GM19324 (cell line): ENCODE measurements at regions not wholly inside any gene's neighbourhood (a gene's known extent, or its start where the extent isn't known, plus 50 kb on each side); places are given as distances from the start of the nearest gene placed in this dataset.
"Not testable (repeated sequence)": the region's sequence is repeated elsewhere in the genome, so short reads cannot be mapped to it uniquely, and the experiment has no call there.

Experiments
- ATAC-seq: cut with Tn5 transposase; IDR thresholded peaks from one replicate; pipeline ENCODE4 v1.9.1; 2021; ENCODE audit warnings: mild to moderate bottlenecking, moderate library complexity; ENCODE audit not compliant: unreplicated experiment, low FRiP score

DNA sequence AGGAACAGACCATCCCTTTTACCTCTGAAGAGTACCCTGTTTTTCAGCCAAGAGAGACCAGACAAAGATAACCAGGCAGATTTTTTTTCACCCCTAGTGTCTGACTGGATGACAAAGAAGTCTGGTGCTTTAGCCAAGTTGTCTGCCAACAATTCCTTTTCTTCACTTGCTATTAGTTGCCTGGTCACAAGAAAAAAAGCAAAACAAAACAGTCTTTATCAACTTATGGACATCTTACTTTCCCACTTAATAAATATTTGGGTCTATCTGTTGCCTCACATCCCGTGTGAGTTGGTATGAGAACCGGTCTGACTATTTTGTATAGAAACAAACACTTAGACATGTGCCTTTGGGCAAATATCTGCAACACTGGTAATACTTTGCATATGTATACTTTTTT is 662.9 kb downstream of the PLPP3 start:
- no peak for ATAC-seq

DNA sequence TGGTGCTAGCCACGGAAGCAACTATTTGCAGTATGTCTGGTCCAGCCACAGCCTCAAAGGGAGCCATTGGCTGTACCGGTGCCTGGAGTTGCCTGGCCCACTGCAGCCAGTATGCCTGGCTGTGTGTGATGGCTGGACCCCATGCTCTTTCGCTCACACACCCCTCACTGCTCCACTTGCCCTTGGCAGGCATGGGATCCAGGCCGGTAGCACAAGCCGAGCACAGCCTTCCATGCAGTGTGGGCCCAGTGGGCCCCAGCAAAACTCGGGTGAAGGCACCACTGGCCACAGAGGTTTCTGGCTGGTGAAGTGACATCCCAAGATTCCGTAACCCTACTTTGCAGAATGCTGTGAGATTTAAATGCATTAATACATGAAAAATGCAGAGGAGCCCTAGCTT is 665.8 kb downstream of the PLPP3 start:
- ATAC-seq = no peak

DNA sequence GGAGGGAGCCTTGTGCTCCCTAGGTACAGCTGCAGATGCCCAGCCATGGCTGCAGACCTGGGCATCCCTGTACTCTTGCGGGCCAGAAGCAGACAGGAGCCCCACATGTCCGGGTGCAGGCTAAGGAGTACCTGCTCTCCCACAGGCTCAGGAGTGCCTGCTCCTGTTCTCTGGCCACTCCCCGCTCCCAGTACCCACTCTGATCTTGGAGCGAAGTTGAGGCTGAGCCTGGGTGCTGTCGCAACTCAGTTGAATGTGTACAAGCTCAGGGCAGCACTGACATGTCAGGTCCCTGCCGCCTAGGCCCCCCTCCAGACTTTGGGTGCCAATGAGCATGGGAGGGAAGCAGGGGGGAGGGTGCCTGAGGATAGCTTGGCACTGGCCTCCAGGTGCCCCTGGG is 666.9 kb downstream of the PLPP3 start:
- no peak for ATAC-seq

DNA sequence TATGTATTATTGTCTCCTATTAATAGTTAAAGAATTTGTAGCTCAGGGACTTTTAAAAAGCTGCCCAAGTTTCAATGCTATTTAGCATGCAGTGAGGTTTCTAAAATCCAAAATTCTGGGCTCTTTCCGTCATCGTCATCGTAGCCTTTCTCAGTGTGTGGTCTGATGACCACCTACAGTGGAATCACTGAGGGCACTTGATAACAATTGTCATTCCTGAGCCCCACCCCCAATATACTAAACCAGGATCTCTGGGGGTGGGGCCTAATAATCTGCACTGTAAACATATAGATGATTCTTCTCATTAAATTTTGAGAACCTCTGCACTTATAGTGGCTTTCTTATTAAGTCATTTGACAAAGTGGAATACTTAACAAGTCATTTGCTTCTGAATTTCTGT is 674.8 kb downstream of the PLPP3 start:
- no peak for ATAC-seq

DNA sequence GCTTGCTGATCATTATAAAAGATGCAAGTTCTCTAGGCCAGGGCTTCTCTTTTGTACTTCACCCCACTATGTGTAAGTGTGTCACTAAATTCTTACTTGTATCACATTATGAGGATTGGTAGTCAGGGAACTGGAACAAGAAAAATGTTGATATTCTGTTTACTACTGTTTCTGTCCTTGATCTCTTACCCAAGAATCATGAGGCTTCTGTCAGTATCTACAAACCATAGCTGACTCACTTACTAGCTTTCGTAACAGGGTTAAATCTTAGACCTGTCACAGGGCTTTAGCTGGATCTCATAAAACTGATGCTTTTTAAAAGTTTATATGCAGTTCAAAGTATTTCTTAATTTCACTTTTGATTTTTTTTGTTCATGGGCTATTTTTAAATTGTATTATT is 681.2 kb downstream of the PLPP3 start:
- ATAC-seq = no peak

DNA sequence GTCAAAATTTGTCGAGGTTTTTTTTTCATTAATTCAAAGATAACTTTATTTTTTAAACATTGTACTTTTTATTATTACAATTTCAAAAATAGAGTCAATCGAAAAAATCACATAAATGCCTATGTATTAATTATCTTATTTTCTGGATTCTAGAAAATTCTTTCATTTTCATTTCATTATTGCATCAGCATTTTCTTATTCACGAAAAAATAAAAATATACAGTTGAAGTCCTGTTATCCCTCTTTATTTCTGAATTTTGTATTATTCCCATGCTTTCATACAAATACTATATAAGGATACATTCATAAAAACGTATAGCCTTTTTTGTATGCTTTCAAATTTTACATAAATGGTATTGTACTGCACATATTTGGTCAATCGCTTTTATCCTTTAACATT is 681.0 kb upstream of the USP24 start:
- no peak for ATAC-seq

DNA sequence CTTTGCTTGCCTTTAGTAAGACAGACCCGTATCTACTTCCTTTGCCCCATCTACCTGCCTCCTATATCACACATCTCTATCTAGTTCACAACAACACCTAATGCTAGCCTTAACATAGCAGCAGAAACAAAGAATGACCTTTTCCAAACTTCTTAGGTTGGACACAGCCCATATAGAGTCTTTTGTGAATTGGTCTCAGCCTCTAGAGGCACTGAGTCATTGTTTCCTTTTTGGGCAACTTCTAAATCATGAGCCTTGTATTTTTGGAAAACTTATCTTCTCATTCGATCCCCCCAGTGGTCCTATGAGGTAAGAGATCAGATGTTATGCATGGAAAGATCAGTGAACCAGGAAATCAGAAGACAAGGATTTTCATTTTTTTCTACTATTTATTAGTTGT is 679.4 kb upstream of the USP24 start:
- no peak for ATAC-seq

DNA sequence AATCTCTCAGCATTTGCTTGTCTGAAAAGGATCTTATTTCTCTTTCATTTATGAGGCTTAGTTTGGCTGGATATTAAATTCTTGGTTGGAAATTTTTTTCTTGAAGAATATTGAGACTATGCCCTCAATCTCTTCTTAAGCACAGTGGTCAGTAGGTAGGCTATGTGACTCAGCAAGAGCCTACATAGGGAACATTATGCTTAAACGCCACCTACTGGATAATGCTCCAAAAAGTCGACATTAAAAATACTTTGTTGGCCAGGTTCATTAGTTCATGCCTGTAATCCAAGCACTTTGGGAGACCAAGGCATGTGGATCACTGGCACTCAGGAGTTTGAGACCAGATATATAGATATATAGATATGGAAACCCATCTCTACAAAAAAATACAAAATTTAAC is 678.0 kb upstream of the USP24 start:
- ATAC-seq = no peak

DNA sequence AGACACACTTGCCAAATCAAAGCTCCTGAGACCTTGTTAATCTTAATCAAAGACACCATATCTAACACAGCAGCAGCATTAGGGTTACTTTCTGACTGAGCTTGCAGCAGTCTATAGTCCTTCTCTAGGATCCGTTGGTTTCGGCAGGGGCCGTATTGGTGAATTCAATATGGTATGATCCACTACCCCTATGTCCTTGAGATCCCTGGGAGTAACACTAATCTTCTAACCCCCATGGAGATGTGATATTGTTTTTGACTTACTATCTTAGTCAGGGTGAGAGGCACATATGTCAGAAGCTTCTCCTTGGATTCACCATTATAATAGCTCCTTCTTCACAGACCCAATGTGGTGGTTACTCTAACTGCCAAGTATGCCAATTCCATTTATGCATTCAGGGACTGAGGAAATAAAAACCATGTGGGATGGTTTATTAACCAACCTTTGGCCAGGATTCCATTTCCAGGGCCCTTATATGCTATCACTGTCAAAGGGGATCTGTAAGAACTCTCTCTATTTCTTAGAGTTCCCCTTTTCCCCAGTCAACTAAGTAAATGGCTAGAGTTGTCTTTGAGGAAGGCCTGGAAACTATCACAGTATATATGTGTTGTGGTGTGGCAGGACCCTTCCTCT is 673.6 kb upstream of the USP24 start:
- ATAC-seq = no peak

DNA sequence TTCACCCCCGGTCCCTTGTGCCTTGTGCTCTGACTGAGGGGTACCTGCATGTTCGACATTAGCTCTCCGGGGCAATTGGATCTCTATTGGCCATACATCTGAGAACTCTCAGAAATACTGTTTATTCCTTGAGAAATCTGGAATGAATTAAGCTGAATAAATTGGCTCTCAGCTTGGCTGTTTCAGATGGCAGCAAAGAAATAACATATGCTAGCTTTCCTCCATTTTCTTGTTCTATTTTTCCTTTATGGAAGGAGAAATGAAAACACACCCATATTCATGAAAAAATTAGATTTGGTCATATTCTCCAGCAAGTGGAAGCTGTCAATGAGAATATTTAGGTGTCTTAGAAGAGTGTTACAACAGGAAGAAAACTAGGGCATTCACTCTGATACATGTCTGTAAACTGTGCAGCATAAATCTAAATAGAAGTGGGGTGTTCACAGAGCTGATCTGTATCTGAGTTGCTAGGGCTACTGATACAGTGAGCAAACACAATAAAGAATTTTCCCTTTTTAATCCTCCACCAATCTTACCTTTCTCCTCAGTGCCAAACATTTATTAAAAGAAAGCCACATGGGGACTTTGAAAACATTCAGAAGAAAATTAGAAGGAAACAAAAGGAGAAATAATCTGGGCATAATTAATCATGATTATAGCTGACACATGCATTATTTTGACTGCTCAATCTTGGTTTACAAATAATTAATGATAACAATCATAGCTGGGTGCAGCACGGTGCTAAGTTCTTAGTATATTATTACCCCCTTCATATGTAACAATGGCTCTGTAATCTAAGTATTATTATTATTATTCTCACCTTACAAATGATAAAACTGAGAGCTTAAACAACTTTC is 671.9 kb upstream of the USP24 start:
- ATAC-seq = no peak

DNA sequence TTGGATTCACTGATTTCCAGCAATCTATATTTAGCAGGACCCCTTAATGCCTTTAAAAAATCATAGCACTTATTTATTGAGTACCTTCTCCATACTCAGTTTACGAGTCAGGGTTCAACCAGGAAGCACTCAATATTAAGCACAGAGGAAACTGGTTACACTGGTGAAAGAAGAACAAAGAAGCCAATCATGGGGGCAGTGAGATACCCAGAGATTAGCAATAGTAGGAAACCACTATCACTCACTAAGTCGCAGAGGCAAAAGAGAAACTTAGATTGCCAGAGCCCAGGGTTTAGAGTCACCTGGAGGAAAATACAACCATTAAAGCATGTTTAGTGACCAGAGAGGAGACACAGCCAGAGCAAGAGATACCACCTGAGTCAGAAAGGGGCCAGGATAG is 670.5 kb upstream of the USP24 start:
- ATAC-seq = no peak

DNA sequence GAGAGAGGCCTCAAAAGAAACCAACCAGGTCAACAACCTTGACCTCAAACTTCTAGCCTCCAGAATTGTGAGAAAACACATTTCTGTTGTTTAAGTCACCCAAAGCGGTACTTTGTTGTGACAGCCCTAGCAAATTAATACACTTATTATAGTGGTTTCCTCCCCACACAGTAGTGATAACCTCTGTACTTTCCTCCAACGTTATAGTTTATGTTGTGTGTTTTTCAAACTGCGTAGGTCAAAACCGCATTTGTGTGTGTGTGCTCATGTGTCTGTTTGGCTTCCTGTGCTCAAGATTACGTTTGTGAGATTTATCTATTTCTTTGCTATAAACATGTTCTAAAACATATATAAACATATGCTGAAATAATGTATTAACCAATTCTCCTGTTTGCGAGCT is 667.8 kb upstream of the USP24 start:
- no peak for ATAC-seq

DNA sequence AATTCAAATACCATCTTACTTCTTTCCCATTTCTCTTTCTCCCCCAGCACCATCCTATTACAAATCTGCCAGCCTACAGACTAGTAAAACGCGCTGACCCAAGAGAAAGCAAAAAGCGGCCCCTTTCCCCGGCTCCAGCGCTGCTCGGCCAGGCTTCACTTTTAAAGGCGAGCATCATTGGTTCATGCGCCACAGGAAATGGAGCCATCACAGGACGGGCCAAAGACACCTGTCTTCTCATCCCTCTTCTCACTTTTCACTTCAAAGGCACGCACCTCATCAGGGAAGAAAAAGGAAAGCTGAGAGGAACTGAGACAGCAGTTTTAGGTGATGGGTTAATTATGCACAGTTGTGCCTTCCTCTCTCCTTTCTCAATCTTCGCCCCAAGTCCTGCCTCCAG is 664.2 kb upstream of the USP24 start:
- ATAC-seq = no peak

DNA sequence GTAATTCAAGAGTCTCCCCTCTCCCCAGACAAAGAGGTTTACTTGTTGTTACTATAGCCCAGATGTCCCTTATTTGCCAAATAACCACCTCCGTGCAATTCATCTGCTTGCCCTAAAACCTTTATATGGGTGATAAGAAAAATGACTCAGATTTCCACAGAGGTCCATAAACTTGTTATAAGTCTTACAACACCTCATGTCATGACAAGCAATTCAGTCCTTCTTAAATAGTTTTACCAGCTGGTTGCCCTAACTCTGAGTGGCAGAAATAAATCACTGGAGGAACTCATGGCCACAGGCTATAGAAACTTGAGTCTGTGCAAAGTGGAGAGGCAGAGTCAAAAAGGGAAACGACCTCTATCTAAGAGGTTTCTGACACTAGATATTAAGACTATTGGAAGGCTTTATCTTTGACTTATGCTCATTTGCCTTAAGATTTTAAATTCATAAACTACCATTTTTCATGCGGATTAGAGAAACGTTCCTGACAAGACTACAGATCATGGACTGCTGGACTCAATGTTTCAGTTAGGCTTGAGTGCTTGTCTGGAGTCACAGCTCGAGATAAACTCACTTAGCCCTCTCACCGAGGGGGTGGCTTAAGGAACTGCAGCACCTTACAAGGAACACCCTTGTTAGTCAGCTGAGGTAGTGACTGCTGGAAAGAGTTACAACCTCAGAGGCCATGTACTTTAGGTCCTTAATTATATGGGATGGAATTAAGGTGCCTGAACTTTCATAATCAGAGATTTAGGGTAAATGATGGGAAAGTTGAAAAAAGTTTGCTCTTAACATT is 662.5 kb upstream of the USP24 start:
- no peak for ATAC-seq

DNA sequence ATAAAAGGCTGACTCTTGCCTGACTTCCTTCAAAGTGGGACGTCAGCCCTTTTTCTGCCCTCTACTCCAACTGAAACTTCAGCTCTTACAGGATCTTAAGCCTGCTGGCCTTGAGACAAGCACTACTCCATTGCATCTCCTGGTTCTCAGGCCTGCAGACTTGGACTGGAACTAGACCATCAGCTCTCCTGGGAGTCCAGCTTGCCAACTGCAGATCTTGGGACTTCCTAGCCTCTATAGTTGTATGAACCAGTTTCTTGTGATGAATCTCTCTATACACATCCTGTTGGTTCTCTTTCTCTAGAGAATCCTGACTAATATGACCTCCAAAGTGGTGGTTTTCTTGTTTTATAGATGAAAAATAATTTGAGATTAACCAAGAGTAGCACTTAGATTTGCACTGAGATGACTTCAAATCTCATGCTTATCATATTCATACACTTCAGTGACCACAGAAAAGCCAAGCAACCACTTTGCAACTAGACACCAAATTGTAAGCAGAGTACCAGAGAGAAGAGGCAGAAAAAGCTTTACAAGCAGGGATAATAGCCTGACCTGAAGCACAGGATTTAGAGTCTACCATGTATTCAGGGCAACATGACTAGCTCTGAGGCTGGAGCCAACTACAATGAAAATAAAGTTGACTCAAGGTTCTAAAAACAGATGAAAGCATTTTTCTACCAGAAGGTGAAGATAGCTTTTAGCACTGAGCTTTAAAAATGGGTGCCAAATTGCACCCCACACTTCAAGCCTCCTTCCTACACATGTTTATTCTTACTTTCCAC is 661.3 kb upstream of the USP24 start:
- ATAC-seq = no peak

DNA sequence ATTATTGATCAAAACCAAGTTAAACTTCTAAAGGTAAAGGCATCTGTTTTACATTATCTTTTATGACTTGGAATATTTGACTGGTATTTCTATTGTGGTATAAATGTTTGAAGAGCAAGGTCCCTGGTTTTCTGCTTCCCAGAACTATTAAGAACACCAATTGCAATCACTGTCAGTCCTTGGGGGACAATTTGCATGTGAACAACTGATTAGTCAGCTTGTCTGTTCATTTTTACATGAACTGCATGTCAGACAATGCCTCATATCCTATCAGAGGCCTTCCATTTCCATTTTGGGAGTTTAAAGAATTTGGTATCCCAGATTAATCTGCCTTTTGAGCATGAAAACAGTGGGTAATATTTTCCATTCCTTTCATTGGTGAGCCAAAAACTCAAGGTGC is 654.9 kb upstream of the USP24 start:
- ATAC-seq = no peak

DNA sequence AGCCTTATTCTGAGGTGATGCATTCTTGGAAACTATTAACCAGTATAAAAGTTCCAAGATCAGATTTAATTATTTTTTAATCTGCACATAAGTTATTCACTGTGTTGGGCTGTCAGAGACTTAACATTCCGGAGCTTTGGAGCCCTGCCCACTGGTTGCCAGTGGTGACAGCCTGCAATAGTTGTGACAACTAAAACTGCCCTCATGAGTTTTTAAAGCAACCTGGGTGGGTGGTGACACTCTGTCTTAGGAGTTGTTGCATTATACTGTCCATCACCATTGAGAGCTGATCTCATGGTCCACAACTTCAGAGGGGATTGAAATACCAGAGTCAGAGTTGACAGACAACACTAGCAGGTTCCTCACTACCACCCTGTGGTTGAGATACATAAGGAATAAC is 653.9 kb upstream of the USP24 start:
- ATAC-seq = no peak

DNA sequence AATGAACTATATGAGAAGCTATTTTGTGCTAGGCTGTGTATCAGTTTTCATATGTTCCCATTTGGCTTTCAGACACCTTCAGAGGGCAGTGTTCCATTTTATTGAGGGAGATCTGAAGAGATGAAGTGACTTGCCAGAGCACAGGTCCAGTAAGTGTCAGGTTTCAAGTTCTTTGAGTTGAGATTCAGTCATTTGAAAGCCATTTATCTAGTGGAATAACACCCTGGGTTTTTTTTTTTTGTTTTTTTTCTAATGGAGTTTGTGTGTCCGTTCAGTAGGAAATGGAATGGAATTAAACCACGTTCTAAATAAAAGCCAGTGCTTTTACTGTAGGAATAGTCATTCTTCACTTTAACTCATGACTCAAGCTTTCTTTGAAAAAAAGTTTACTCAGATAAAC is 652.9 kb upstream of the USP24 start:
- no peak for ATAC-seq

DNA sequence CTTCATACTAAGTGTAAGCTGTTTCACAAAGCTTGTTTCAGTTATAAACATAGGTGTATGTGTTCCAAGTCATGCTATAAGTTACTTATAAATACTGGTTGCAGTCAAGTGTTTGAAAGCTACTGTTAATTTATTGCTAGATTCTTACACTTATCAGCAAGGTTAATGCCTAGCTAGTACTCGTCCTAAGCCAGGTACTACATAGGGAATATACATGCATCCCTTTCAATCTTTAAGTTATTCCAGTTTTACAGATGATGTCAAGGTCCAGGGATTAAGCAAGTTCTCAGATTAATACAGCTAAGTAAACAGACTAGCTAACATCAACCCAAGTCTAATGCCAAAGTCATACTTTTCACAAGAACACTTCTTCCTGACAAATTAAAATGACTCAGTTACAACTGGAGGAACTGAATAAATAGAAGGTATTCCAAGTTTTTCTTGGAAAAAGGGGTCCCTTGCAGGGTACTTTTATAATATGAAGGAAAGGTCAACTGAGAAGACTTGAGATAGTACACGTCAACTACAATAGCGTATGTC is 652.2 kb upstream of the USP24 start:
- no peak for ATAC-seq

DNA sequence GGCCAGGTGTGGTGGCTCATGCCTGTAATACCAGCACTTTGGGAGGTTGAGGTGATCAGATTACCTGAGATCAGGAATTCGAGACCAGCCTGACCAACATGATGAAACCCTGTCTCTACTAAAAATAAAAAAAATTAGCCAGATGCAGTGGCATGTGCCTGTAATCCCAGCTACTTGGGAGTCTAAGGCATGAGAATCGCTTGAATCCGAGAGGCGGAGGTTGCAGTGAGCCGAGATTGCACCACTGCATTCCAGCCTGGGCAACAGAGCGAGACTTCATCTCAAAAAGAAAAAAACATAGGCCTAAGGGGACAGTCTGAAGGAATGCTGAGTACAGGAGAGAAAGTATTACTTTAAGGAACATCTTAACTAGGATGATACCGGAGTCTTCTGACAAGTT is 650.6 kb upstream of the USP24 start:
- not testable (repeated sequence) for ATAC-seq
